ENCODE measurements at regions not wholly inside any gene's neighbourhood (a gene's known extent, or its start where the extent isn't known, plus 50 kb on each side); places are given as distances from the start of the nearest gene placed in this dataset.

DNA sequence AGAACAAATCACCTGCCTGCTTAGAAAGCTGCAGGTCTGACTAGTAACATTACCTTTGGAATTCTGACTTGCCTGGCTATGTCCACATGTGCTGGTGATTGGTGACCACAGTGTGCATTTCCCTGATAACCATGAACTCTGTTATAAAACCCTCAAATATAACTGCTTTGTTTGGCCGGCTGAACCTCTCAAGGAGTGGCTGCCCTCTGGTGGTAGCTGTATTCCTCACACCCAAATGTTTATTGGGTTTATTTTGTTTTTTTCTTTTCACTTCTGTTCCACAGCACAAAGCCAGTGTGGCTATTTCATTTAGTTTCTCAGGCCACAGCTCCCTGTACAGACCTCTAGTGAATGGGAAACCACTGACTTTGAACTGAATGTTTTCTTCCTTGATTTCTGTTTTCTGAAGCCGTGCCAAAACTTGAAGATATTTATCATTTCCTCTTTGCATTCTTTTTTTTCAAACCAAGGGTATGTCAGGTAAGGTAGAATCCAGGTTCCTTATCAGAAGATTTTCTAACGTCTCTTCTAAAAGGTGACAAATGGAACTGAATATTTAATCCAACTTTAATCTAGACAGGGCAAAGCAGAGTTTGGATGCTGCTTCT lies 549.0 kb upstream of the VRK2 start:
- TF ChIP-seq, protein P1, sequence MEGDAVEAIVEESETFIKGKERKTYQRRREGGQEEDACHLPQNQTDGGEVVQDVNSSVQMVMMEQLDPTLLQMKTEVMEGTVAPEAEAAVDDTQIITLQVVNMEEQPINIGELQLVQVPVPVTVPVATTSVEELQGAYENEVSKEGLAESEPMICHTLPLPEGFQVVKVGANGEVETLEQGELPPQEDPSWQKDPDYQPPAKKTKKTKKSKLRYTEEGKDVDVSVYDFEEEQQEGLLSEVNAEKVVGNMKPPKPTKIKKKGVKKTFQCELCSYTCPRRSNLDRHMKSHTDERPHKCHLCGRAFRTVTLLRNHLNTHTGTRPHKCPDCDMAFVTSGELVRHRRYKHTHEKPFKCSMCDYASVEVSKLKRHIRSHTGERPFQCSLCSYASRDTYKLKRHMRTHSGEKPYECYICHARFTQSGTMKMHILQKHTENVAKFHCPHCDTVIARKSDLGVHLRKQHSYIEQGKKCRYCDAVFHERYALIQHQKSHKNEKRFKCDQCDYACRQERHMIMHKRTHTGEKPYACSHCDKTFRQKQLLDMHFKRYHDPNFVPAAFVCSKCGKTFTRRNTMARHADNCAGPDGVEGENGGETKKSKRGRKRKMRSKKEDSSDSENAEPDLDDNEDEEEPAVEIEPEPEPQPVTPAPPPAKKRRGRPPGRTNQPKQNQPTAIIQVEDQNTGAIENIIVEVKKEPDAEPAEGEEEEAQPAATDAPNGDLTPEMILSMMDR (IDR thresholded peaks at IDR 0.05), result peak; percentile 87
- TF ChIP-seq POLR2AphosphoS5 (IDR thresholded peaks at IDR 0.05; ENCODE audit: low read depth, low read length), result no peak
- no peak for TF ChIP-seq SIN3A (IDR thresholded peaks at IDR 0.05; ENCODE audit: borderline replicate concordance, insufficient read depth, low read depth, low read length)
- TF ChIP-seq, protein P2, sequence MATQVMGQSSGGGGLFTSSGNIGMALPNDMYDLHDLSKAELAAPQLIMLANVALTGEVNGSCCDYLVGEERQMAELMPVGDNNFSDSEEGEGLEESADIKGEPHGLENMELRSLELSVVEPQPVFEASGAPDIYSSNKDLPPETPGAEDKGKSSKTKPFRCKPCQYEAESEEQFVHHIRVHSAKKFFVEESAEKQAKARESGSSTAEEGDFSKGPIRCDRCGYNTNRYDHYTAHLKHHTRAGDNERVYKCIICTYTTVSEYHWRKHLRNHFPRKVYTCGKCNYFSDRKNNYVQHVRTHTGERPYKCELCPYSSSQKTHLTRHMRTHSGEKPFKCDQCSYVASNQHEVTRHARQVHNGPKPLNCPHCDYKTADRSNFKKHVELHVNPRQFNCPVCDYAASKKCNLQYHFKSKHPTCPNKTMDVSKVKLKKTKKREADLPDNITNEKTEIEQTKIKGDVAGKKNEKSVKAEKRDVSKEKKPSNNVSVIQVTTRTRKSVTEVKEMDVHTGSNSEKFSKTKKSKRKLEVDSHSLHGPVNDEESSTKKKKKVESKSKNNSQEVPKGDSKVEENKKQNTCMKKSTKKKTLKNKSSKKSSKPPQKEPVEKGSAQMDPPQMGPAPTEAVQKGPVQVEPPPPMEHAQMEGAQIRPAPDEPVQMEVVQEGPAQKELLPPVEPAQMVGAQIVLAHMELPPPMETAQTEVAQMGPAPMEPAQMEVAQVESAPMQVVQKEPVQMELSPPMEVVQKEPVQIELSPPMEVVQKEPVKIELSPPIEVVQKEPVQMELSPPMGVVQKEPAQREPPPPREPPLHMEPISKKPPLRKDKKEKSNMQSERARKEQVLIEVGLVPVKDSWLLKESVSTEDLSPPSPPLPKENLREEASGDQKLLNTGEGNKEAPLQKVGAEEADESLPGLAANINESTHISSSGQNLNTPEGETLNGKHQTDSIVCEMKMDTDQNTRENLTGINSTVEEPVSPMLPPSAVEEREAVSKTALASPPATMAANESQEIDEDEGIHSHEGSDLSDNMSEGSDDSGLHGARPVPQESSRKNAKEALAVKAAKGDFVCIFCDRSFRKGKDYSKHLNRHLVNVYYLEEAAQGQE (IDR thresholded peaks at IDR 0.05; ENCODE audit: insufficient read depth in 1 of 2, low read depth in 2 of 2, low read length in 1 of 2), result no peak

Data from Panc1 (cell line).